ENCODE measurements at regions not wholly inside any gene's neighbourhood (a gene's known extent, or its start where the extent isn't known, plus 50 kb on each side); places are given as distances from the start of the nearest gene placed in this dataset.

GRCh38 chr13:71169180-71169579, 697.8 kb downstream of the DACH1 start:
- POLR2A ChIA-PET, result no interaction called here
- Histone ChIP-seq H3K27ac (ENCODE audit: extremely low read depth, low read depth, low read length) (no peak overlapping the region), H3K36me3 (ENCODE audit: control insufficient read depth in 2 of 2, insufficient read depth in 1 of 2, low read length in 2 of 2) (no peaks in the 10 kb centered on the region), H3K4me1 (ENCODE audit: control insufficient read depth, insufficient read depth, low read length) (no peaks in the 10 kb centered on the region), H3K9me3 (ENCODE audit: control insufficient read depth, insufficient read depth, low read depth, low read length) (no peaks in the 10 kb centered on the region), H3K4me3 (ENCODE audit: low read depth, low read length) (no peak overlapping the region)
- no peak for TF ChIP-seq TCF7L2 (IDR thresholded peaks at IDR 0.05; ENCODE audit: borderline replicate concordance, low read depth, low read length)
- no peak for TF ChIP-seq ZNF792 (tag by site-specific recombination; IDR thresholded peaks at IDR 0.05)
- no peak for TF ChIP-seq PRDM4 (tag by site-specific recombination; IDR thresholded peaks at IDR 0.05)
- TF ChIP-seq IKZF3 (tag by site-specific recombination; IDR thresholded peaks at IDR 0.05), result no peak
- TF ChIP-seq HIC1 (tag by site-specific recombination; IDR thresholded peaks at IDR 0.05), result no peak
- TF ChIP-seq ZNF48 (tag by site-specific recombination; IDR thresholded peaks at IDR 0.05), result no peak
- no peak for TF ChIP-seq PRDM1 (tag by site-specific recombination; IDR thresholded peaks at IDR 0.05)
- CTCF ChIA-PET, result no interaction called here

GRCh38 chr13:71156550-71156949, 710.5 kb downstream of the DACH1 start:
- Histone ChIP-seq H3K4me1 (ENCODE audit: control insufficient read depth, insufficient read depth, low read length) (no peaks in the 10 kb centered on the region), H3K9me3 (ENCODE audit: control insufficient read depth, insufficient read depth, low read depth, low read length) (no peaks in the 10 kb centered on the region), H3K36me3 (ENCODE audit: control insufficient read depth in 2 of 2, insufficient read depth in 1 of 2, low read length in 2 of 2) (no peaks in the 10 kb centered on the region), H3K27ac (ENCODE audit: extremely low read depth, low read depth, low read length) (no peak overlapping the region), H3K4me3 (ENCODE audit: low read depth, low read length) (no peak overlapping the region)
- TF ChIP-seq ZNF621 (tag by site-specific recombination; IDR thresholded peaks at IDR 0.05) (no peak), MZF1 (tag by site-specific recombination; IDR thresholded peaks at IDR 0.05; ENCODE audit: borderline replicate concordance) (no peak)
- POLR2A ChIA-PET, result no interaction called here
- CTCF ChIA-PET, result no interaction called here

GRCh38 chr13:71149498-71150363, 717.3 kb downstream of the DACH1 start:
- H3K4me3 ChIP-seq (ENCODE audit: low read depth, low read length), result no peak overlapping the region
- no peaks in the 10 kb centered on the region for H3K9me3 ChIP-seq (ENCODE audit: control insufficient read depth, insufficient read depth, low read depth, low read length)
- no peaks in the 10 kb centered on the region for H3K4me1 ChIP-seq (ENCODE audit: control insufficient read depth, insufficient read depth, low read length)
- H3K36me3 ChIP-seq (ENCODE audit: control insufficient read depth in 2 of 2, insufficient read depth in 1 of 2, low read length in 2 of 2), result no peaks in the 10 kb centered on the region
- TF ChIP-seq ZIC2 (tag by site-specific recombination; IDR thresholded peaks at IDR 0.05), result no peak
- POLR2A ChIA-PET, result no interaction called here
- CTCF ChIA-PET, result interaction anchor here (0.6 kb wide), 1 partner anchor 543 kb away, joined by 3 read pairs; no protein-coding TSS in a partner anchor
- no peak overlapping the region for H3K27ac ChIP-seq (ENCODE audit: extremely low read depth, low read depth, low read length)

- CTCF ChIA-PET, result no interaction called here
- POLR2A ChIA-PET, result no interaction called here
- Histone ChIP-seq H3K9me3 (ENCODE audit: control insufficient read depth, insufficient read depth, low read depth, low read length) (no peaks in the 10 kb centered on the region), H3K36me3 (ENCODE audit: control insufficient read depth in 2 of 2, insufficient read depth in 1 of 2, low read length in 2 of 2) (no peaks in the 10 kb centered on the region), H3K4me1 (ENCODE audit: control insufficient read depth, insufficient read depth, low read length) (no peaks in the 10 kb centered on the region), H3K4me3 (ENCODE audit: low read depth, low read length) (no peak overlapping the region), H3K27ac (ENCODE audit: extremely low read depth, low read depth, low read length) (no peak overlapping the region)
- TF ChIP-seq PRDM4 (tag by site-specific recombination; IDR thresholded peaks at IDR 0.05) (no peak), ZSCAN23 (tag by site-specific recombination; IDR thresholded peaks at IDR 0.05) (no peak), TCF7L2 (IDR thresholded peaks at IDR 0.05; ENCODE audit: borderline replicate concordance, low read depth, low read length) (no peak), ZNF23 (tag by site-specific recombination; IDR thresholded peaks at IDR 0.05; ENCODE audit: borderline replicate concordance) (no peak), ZBTB10 (tag by site-specific recombination; IDR thresholded peaks at IDR 0.05) (no peak), ZNF488 (tag by site-specific recombination; IDR thresholded peaks at IDR 0.05) (no peak), GLI2 (tag by site-specific recombination; IDR thresholded peaks at IDR 0.05; ENCODE audit: borderline replicate concordance, low read depth) (no peak)
Measured at GRCh38 chr13:71149046-71149445, 718.0 kb downstream of the DACH1 start.

Data from HEK293 (cell line).